Bone marrow (tissue), 2 donors: ENCODE measurements at regions not wholly inside any gene's neighbourhood (a gene's known extent, or its start where the extent isn't known, plus 50 kb on each side); places are given as distances from the start of the nearest gene placed in this dataset.

Experiments
- DNase-seq, 2 donors: peaks; one replicate each; lab custom pipeline; 2025; lab: John Stamatoyannopoulos, UW

- DNase-seq, result no peak
Measured at GRCh38 chr15:94100863-94101262, 130.5 kb upstream of the MCTP2 start.

DNA sequence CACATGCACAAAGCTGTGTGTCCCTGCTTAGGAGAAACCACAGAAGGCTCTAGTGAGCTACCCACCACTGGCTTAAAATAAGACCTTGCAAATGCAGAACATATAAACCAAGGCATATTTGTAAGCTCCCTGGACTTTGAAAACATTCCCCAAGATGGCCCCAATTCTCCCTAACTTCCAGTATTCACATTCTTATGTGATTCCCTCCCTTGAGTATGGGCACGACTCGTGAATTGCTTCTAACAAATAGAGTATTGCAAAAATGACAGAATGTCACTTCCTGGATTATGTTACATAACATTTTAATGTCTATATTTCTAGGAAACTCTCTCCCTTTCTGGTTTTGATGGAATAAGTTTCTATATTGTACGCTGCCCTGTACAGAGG, 131.8 kb upstream of the MCTP2 start:
- no peak for DNase-seq

DNA sequence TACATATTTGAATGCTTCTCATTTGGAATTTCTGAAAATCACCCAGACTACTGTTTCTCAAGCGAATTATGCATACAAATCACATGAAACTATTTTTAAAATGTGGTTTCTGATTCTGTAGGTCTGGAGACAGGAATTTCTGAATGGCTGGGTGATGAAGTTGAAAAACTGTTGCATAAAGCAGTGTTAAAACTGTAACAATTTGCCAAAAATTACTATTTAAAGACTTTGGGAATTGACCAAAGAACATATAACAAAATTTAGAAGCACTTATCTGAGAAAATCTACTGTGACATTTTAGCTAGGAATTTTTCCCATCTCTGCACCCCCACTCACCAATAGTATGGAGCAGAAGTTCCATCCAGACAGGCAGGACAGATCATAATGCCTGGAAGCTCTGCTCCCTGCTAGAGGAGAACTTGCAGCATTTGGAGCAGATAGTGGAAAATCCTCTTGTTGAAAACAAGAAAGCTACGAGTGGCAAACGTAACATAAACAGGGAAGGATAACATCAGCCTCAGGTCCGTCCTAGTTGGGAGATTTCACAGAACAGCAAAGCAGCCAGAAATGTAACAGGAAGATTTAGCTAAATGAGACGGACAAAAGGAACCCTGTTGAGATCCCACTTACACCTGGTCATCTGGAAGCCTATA, 132.3 kb upstream of the MCTP2 start:
- DNase-seq, result no peak

DNA sequence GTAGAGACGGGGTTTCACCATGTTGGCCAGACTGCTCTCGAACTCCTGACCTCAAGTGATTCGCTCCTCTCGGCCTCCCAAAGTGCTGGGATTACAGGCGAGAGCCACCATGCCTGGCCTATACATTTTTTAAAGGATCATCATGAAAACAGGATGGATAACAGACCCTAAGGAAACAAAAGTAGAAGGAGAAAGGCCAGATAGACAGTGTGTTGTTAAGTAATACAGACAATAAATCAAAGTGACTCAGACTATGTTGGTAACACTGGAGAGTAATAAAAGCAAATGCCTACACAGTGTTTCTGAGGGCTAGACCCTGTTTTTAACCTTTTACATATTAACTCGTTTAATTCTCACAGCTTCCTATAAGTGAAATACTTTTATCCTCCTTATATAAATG, 133.8 kb upstream of the MCTP2 start:
- no peak for DNase-seq

- no peak for DNase-seq
Measured at GRCh38 chr15:94094310-94094709, 137.1 kb upstream of the MCTP2 start.

GRCh38 chr15:94086341-94086740, 145.0 kb upstream of the MCTP2 start:
- no peak for DNase-seq

DNA sequence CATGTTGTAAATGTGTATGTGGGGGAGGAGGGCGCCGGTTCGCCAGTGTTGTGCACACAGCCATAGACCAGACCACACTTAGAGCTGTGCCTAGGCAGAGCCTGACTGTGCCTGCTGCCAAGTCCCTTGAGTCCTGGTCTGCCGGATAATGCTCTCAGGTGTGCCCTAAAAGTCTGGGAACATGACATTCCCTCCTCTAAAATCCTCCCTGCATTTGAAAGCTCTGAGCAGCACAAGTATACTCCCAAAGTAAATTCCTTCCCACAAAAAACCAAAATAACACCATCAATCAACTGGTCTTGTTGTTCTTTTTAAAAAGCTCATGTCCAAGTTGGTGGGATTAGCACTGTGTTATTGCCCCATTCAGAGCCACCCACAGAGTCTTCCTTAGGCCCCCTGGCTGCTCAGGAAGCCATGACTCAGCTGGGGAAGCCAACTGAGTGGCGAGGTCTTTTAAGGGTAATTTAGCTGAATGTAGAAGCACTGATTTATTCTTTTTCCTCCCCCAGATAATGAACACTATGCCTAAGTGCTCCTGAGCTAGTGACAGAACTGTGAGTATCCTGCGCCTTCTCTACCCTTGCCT, 147.8 kb upstream of the MCTP2 start:
- DNase-seq, result no peak

DNA sequence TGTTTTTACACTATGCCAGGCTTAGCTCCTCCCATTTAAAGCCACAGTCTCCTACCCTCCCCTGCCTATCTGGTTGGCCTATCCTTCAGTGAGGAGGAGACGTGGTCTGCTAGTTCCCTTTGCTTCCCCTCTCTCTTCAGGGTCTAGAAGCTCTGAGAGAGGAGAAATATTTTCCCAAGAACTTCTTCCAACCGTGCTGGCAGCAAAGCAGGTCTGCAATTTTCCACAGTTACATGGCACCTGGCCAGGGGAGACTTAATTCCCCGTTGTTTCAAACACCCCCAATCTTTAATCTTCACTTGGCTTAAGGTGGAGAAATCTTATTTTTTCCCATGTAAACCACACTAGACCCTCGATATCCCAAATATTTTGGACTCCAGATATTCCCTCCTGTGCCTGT, 149.5 kb upstream of the MCTP2 start:
- no peak for DNase-seq

DNA sequence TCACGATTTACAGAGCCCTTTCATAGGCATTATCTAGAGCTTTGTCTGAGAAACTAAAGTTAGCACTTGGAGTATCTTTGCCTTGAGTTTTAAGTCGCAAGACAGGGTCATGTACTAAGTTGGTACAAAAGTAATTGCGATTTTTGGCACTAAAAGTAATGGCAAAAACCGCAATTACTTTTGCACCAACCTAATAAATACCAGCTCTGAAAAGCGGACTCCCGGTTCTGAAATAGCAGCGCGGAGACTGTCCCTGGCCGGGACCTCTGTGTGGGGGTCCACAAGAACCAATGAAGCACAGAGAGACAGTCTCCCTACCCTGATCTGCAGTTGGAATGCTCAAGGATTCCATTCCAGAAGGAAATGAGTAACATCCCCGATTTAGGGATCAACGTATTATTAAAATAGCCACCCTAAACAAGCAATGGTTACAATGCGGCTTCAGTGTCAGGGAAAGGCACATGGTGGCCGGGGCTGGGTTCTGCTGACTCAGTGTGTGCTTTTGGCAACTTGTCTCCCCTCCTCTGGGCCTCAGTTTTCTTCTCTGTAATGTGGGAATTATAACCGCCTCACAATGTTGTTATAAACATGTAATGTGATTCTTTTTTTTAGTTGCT, 150.3 kb upstream of the MCTP2 start:
- DNase-seq, result no peak

DNA sequence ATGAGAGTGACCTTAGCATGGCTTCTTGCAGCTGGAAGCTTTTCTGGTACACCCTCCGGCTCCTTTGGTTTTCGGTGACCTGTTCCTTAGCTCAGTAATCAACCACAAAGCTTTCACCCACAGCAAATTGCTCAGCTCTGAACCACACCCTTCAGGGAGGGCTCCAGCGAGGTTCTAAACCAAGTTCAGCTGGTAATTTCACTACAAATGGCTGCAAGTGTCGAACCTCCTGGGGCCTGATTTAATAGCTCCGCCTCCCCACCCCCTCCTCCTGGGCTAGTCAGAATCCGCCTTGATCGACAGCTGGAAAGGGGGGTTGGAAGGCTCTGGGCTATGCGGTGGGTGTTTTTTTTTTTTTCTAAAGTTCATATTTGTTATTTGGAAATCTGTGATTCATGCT, 150.9 kb upstream of the MCTP2 start:
- DNase-seq, result no peak

DNA sequence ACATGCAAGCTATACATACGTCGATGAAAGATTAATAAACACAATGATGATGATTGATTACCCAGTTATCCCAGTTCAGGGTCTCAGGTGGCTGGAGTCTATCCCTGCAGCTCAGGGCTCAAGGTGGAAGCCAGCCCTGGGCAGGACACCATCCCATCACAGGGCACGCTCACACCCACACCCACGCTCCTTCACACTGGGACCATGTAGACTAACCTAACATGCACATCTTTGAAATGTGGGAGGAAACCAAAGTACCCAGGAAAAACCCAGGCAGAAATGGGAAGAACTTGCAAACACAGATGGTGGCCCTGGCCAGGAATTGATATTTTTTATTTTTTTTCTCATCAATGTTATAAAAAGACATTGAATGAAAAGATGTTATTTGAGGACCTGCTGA, 151.4 kb upstream of the MCTP2 start:
- no peak for DNase-seq

- no peak for DNase-seq
Measured at GRCh38 chr15:94079459-94079858, 151.9 kb upstream of the MCTP2 start.

GRCh38 chr15:94077938-94078337, 153.4 kb upstream of the MCTP2 start:
- no peak for DNase-seq

GRCh38 chr15:94075349-94075748, 156.0 kb upstream of the MCTP2 start:
- no peak for DNase-seq

DNA sequence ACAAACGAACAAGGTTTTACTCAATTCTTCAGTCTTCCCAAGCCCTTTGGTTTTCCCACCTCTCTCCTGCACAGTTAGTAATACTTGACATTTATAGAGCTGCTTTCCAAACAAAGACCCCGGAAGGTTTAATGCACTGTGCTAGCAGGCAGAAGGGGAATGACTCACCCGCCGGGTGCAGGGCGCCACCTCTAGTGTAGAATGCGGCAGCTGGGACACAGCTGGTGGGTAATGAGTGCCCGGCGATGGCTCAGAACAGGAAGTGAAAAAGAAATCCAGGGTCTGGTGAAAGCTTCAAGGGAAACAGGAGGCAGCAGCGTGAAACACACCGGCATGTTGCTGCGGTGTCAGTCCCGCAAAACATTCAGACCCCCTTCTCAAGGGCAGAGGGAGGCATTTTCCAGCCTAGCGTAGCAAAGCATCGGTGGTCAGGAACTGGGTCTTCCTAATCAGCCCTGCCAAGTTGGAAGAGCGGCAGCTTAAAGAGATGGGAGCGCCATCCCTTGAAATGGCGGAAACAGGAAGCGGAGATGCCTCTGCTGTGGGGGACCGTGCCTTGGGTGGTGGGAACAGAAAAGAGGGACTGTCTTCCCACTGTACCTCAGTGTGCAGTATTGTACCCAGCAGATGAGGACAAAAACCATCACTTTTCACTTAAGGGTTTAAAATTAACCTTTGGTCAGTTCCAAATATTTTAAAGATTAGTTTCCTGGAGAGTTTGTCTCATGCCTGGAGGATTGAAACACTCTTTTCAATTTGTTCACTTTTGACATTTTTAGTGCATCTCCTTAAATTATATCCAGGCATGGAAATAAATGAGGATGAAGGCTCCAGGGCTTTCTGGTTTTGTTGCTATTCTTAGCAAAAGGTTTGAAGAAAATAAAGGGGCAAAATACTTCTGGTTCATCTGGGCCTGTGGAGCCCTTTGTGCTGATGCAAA, 160.7 kb upstream of the MCTP2 start:
- no peak for DNase-seq

DNA sequence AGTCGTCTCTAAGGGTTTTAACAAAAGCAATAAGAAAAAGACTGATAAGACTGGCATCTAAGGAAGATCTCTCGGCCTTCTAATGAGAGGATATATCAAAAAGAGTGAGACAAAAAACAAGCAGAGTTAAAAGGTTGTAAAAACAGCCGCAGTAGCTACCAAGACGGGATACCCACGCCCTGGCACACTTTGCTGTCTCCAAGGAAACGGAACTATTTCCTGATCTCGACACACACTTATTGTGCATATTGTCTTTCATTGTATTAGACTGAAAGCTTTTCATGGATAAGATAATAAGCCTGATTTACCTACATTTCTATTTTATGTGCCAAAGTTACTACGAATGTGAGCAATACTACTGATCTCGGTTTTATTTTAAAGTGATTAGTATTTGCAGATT, 161.5 kb upstream of the MCTP2 start:
- DNase-seq, result no peak

- no peak for DNase-seq
Measured at GRCh38 chr15:94066811-94067210, 164.6 kb upstream of the MCTP2 start.

GRCh38 chr15:94066046-94066445, 165.3 kb upstream of the MCTP2 start:
- no peak for DNase-seq

DNA sequence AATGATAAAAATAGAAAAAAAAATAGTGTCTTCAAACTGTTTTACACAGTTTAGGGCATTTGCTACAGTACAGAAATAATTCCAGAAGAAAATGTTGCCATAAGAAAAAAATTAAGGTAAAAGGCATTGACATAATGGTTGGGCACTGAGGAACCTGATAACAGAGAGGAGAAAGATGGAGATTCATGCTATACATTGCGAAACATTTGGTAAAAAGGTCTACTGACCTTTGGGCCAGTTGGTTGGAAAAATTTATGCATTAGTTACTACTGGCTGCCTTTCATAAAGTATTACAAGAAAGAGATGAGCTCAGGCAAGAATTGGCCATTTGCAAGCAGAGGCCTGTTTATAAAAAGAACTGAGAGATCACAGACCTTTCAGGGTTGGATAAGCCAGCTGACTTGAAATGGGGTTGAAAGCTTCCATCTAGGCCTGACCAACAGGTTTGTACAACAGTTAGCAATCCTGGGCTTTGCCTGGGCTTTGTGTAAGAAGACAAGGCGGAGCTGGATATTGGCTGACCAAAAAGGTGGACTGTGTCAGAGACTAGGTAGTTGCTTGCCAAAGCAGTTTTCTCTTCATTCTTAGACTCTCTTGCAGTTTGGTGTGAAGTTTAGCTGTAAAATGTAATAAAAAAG, 166.6 kb upstream of the MCTP2 start:
- no peak for DNase-seq

DNA sequence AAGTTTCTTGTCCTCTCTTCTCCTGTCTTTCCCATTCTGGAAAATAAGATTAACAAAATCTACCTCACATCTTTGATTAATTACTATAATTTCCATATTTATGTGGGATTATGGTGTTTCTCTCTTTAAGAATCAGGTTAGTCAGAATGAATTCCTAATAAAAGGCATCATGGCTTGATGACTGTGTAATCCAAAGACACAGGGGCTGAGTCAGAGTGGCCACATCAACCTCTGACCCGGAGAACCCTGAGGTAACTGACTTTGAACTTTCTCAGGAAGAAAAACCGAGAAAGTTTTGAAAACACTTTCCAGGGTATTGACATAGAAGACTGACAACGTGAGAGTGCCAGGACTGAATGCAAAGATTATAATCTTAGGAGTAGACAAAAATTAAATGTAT, 170.3 kb upstream of the MCTP2 start:
- DNase-seq, result no peak

DNA sequence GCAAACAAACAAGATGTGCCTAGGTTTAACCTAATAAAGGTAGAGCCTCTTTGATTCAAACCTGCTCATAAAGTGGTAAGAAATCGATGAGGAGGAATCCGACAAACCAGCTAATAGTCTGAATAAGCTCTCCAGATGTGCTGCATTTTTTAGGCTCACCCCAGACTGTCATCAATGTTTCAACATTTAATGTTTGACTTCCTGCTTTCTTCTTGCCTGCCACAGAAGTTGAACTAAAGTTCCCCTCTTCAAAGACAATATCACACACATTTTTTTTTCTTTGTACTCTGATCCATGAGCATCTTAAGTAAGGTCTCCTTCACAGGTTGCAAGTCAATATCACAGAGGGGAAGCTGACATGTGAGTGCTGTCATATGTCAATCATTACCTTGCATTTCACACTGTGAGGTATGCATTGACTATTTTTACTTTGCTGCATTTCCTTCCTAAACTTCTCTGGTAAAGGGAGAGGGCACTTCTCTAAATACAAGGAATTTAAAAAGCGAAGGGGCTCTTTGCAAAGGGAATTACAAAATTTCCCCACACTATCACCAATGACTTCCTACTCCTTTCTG, 172.3 kb upstream of the MCTP2 start:
- no peak for DNase-seq

DNA sequence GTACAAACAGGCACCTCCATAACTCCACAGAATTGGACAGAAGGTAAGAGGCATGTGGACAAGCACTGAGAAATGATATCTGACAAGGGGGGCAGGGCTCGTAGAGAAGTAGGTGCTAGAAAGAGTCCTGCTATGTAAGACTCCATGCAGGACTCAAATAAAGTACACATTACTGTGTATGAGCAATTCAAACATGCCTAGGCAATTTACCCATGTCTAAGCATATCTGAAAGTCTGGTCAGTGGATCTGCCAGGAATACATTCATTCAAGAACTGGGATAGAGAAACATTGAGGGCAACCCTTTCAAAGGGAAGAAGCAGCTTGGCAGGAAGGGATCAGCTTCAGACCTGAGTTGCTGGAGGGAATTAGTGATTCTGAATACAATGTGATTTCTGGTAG, 174.1 kb upstream of the MCTP2 start:
- DNase-seq, result no peak
